ENCODE measurements at regions not wholly inside any gene's neighbourhood (a gene's known extent, or its start where the extent isn't known, plus 50 kb on each side); places are given as distances from the start of the nearest gene placed in this dataset.

DNA sequence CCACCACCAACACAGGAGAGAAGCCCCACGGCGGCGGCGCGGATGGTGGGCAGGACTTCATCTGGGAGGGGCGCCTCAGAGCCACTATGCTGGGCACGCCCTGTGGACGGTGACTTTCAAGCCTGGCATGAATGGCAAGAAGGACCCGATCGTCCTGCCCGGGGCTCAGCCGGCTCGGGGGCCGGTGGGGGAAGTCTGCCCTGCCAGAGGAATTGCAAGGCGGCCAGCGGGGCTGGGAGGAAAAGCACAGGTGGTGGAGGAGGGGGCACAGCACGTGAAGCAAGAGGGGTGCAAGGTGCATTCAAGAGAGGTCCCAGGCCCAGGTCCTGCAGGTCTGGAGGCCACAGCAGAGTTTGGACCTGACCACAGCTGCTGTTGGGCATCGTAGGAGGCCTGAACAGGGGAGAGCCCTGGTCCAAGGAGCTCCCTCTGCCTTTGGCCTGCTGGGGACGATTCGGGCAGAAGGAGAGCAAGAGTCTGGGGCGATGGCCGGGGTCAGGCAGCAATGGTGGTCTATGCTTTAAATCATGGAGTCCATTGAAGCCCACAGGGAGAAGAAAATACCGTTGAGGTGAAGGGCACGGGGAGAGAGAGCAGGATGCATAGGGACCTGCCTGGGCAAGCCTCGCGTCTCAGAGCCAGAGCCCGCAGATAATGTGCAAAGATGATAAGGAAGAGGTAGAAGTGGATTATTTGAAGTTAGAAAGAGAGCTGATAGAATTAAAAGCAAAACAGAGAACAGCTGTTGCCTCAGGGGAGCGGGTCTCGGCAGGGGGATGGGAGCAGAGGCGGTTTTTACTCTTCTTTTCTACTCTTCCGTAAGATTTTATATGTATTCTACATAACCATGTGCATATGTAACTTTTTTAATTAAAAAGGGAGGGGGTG is 82.6 kb upstream of the SHISAL1 start:
- no peak for DNase-seq (ENCODE audit: extremely low read depth, low read depth)
- H3K4me3 ChIP-seq (replicated peaks; ENCODE audit: low read depth, low read length), result no peak overlapping the region
- TF ChIP-seq, protein P1, sequence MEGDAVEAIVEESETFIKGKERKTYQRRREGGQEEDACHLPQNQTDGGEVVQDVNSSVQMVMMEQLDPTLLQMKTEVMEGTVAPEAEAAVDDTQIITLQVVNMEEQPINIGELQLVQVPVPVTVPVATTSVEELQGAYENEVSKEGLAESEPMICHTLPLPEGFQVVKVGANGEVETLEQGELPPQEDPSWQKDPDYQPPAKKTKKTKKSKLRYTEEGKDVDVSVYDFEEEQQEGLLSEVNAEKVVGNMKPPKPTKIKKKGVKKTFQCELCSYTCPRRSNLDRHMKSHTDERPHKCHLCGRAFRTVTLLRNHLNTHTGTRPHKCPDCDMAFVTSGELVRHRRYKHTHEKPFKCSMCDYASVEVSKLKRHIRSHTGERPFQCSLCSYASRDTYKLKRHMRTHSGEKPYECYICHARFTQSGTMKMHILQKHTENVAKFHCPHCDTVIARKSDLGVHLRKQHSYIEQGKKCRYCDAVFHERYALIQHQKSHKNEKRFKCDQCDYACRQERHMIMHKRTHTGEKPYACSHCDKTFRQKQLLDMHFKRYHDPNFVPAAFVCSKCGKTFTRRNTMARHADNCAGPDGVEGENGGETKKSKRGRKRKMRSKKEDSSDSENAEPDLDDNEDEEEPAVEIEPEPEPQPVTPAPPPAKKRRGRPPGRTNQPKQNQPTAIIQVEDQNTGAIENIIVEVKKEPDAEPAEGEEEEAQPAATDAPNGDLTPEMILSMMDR (IDR thresholded peaks at IDR 0.05; ENCODE audit: low read depth, low read length, missing control alignments), result no peak

DNA sequence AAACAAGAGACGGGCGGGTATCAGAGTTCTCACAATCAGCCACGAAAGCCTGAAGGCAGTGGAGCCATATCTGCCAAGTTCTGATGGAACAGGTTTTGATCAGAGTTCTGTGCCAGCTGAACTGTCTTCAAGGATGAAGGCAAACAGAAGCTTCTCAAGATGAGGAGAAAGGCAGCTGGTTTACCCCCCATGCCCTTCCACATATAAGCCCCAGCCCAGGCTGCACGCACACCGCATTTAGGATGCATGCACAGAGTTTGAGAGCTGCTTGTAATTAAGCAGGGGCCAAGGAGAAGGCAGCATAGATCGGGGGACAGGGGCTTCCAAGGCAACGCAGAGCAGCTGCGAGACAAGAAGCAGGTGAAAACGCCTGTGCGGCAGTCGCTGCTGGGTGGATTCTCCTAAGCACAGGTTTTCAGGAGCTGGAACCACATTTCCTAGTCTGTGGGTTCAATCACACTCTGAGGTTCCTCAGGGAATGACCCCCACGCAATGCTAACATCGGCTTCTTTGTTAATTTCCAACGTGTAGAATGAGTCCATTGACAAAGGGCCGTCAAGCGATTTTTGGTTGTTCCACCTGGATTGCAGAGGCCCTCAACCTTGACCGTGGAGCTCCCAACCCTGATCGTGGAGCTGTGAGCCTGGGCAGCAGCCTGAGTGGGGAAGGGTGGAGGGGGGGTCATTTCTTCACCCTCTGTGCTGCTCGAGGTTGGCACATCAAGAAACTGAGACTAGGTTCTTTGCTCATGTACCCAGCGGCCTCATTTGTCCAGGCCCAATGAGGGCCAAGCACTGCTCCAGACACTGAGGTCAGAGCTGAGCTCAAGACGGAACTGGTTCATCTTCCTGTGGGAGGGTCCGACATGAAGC is 81.7 kb upstream of the SHISAL1 start:
- TF ChIP-seq, protein P1 (IDR thresholded peaks at IDR 0.05; ENCODE audit: low read depth, low read length, missing control alignments), result no peak
- H3K4me3 ChIP-seq (replicated peaks; ENCODE audit: low read depth, low read length), result no peak overlapping the region
- no peak for DNase-seq (ENCODE audit: extremely low read depth, low read depth)

DNA sequence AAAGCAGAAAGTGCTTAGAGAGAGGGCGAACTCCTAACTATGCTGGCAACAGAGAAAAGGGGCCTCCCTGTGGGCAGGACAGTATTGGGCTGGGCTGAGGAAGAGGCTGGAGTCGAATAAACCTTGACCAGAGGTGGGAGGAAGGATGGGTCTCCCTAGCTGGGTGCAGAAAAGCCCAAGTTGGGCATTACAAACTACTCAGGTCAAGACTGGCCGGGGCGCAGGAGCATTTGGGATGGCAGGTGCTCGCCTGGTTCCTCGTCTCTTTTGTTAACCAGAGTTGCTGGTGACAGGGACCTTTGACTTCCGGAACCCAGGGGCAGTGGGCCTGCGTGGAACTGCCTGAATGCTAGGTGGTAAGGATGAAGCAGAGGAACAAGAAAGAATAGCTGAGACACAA is 80.3 kb upstream of the SHISAL1 start:
- no peak overlapping the region for H3K4me3 ChIP-seq (replicated peaks; ENCODE audit: low read depth, low read length)
- TF ChIP-seq, protein P1 (IDR thresholded peaks at IDR 0.05; ENCODE audit: low read depth, low read length, missing control alignments), result no peak
- DNase-seq (ENCODE audit: extremely low read depth, low read depth), result no peak

DNA sequence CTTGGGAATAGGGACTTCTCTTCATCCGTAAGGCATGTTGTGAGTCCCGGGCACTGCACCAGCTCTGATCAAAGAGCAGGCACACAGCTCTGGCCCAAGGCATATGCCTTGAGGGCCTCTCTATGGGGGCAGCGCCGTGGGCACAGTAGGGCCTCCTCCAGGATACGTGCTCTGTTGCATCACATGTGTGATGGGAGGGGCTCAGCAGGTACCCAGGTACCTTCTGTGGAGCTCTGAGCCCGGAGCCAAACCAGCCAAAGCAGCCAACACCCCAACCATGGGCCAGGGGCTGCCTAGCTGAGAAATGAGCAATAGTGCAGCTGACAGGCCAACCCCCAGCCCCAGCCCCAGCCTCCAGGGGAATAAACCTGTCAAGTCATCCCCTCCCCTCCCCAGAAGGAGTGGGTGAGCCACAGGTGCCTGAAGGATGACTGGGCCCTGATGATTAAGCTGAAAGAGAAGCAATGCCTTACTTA is 79.7 kb upstream of the SHISAL1 start:
- DNase-seq (ENCODE audit: extremely low read depth, low read depth), result no peak
- no peak overlapping the region for H3K4me3 ChIP-seq (replicated peaks; ENCODE audit: low read depth, low read length)
- TF ChIP-seq, protein P1 (IDR thresholded peaks at IDR 0.05; ENCODE audit: low read depth, low read length, missing control alignments), result no peak

DNA sequence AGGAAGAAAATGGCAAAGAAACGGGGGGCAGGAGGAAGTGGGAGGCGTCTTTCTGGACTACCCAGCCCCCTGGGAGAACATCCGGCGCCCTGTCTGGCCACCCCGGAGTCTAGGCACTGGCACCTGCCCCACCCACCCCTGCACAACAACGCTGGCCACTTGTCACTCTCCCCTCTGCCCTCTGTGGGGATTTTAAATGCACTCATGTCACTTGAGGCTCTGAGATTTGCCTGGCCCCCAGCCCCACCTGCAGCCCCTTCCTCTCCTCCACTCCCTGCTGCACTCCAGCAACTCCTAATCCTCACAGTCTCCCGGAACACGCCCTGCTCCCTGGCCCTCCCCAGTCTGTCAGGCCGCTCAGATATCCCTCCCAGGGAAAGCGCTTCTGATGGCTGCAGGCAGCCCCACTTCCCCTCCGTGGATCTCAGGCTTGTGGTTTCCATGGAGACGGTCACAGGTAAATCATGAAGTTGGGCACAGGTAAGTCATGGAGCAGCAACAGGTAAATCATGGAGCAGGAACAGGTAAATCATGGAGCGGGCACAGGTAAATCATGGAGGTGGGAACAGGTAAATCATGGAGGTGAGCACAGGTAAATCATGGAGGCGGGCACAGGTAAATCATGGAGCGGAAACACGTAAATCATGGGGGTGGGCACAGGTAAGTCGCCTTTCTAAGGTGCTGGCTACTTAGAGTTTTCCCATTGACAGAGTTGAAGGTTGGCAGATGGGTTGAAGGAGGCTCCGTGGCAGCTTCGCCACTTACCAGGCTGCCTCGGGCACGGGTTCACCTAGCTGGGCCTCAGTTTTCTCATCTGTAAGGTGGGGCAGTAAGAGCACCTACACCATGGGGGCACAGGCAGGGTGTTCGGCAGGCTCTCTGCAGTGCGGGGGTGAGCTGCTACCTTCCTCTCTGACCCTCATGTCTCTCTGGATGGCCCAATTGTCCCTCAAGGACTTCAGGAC is 79.0 kb upstream of the SHISAL1 start:
- H3K4me3 ChIP-seq (replicated peaks; ENCODE audit: low read depth, low read length), result no peak overlapping the region
- no peak for DNase-seq (ENCODE audit: extremely low read depth, low read depth)
- TF ChIP-seq, protein P1 (IDR thresholded peaks at IDR 0.05; ENCODE audit: low read depth, low read length, missing control alignments), result no peak

DNA sequence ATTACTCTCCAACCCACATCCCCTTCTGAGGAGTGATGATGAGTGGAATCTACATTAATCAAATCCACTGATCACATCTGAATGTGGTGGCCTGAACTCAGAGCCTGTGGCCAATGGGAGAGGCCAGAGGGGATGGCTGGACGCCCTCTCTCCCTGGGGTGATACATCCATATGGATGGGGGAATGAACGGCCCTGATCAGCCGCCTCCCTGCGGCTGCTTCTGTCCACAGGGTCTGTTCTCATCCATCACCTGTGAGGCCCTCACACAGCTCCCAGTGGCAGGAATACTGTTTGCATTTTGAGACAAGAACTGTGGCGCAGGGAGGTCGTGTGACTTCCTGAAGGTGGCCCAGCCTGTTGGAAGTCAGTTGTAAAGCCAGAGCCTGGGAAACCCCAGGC is 78.3 kb upstream of the SHISAL1 start:
- TF ChIP-seq, protein P1 (IDR thresholded peaks at IDR 0.05; ENCODE audit: low read depth, low read length, missing control alignments), result no peak
- no peak overlapping the region for H3K4me3 ChIP-seq (replicated peaks; ENCODE audit: low read depth, low read length)
- no peak for DNase-seq (ENCODE audit: extremely low read depth, low read depth)

All from HFF-Myc (cell line).